GM23248 (cell line): ENCODE measurements at regions not wholly inside any gene's neighbourhood (a gene's known extent, or its start where the extent isn't known, plus 50 kb on each side); places are given as distances from the start of the nearest gene placed in this dataset.

Experiments
- DNase-seq: peaks from one replicate; pipeline ENCODE4 v3.0.0-alpha.2; 2015
- H2AFZ ChIP-seq: fragments of 200-600 bp; sonication (generic); 2 replicates; pipeline ENCODE4 v1.6.1; 2016; ENCODE audit warnings: antibody characterized with exemption
- H3F3A ChIP-seq: fragments of 200-600 bp; sonication (generic); 2 replicates; pipeline ENCODE4 v1.6.1; 2016; ENCODE audit warnings: mild to moderate bottlenecking, antibody characterized with exemption, mixed run types; ENCODE audit not compliant: insufficient read depth
- H3K27ac ChIP-seq: fragments of 200-600 bp; sonication (generic); 2 replicates; pipeline ENCODE4 v1.5.1; 2016; ENCODE audit warnings: mild to moderate bottlenecking
- H3K27me3 ChIP-seq: fragments of 200-600 bp; sonication (generic); replicated peaks from 2 replicates; pipeline ENCODE4 v1.6.1; 2016; ENCODE audit warnings: mild to moderate bottlenecking; ENCODE audit not compliant: insufficient read depth
- H3K36me3 ChIP-seq: fragments of 200-600 bp; sonication (generic); 2 replicates; pipeline ENCODE4 v1.6.1; 2016; ENCODE audit warnings: low read depth, mild to moderate bottlenecking
- H3K4me1 ChIP-seq: fragments of 200-600 bp; sonication (generic); 2 replicates; pipeline ENCODE4 v1.6.1; 2016; ENCODE audit warnings: mild to moderate bottlenecking; ENCODE audit not compliant: insufficient read depth
- H3K4me2 ChIP-seq: fragments of 200-600 bp; sonication (generic); one replicate; pipeline ENCODE4 v1.6.1; 2016; ENCODE audit warnings: mild to moderate bottlenecking; ENCODE audit not compliant: unreplicated experiment
- H3K4me3 ChIP-seq: fragments of 200-600 bp; sonication (generic); 2 replicates; pipeline ENCODE4 v1.5.1; 2016; ENCODE audit warnings: mild to moderate bottlenecking
- H3K79me2 ChIP-seq: fragments of 200-600 bp; sonication (generic); 2 replicates; pipeline ENCODE4 v1.6.1; 2016; ENCODE audit warnings: mild to moderate bottlenecking; ENCODE audit not compliant: insufficient read depth
- H3K9ac ChIP-seq: fragments of 200-600 bp; sonication (generic); 2 replicates; pipeline ENCODE4 v1.6.1; 2016; ENCODE audit warnings: mild to moderate bottlenecking
- H3K9me2 ChIP-seq: fragments of 200-600 bp; sonication (generic); 2 replicates; pipeline ENCODE4 v1.6.1; 2016; ENCODE audit warnings: mixed run types, mild to moderate bottlenecking, moderate library complexity; ENCODE audit not compliant: insufficient read depth
- H3K9me3 ChIP-seq: fragments of 200-600 bp; sonication (generic); one replicate; pipeline ENCODE4 v1.6.1; 2017; ENCODE audit warnings: low read depth
- H4K20me1 ChIP-seq: fragments of 200-600 bp; sonication (generic); 2 replicates; pipeline ENCODE4 v1.6.0; 2016; ENCODE audit not compliant: insufficient read depth
- EZH2 ChIP-seq: fragments of 200-600 bp; sonication (generic); IDR thresholded peaks from 2 replicates; pipeline ENCODE4 v1.6.1; 2018; ENCODE audit warnings: antibody characterized with exemption, mild to moderate bottlenecking; ENCODE audit not compliant: insufficient read depth, poor library complexity, severe bottlenecking
- EZH2phosphoT487 ChIP-seq: fragments of 200-600 bp; sonication (generic); IDR thresholded peaks from 2 replicates; pipeline ENCODE4 v1.6.1; 2018; ENCODE audit warnings: antibody characterized with exemption, moderate library complexity, mild to moderate bottlenecking, low read depth; ENCODE audit not compliant: insufficient read depth
- WGBS, 2 experiments: methylation state at CpG; one replicate each; pipeline ENCODE4 v1.1.6; 2015 to 2017; ENCODE audit warnings: low lambda C conversion rate in 2 of 2, low coverage in 1 of 2; ENCODE audit errors: missing lambda C conversion rate in 2 of 2; 5-methylcytosine and 5-hydroxymethylcytosine counted together
- in situ Hi-C: fragments of 300-500 bp; cut with MboI; formaldehyde crosslinking; loops from 2 replicates; pipeline ENCODE4 v1.15.0; 2020

DNA sequence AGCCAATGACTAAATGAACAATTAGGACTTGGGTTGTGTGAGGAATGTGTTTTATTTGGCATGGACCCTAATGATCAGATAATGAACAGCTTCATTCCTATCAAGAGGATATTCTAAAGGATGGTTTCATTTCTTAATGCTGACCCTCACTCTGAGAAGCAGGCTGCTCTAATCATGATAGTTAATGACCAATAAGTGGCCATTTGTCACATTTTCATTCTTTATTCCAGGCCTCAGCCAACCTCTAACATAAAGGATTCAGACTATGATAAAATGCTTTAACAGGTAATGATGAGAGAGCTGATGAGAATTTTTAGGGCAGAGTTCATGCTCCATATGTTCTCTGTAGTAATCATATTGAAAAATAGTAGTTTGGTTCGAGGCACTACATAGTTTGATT, 301.5 kb upstream of the ARRDC3 start:
- no peak overlapping the region for H3K4me2 ChIP-seq
- H3K27me3 ChIP-seq = no peaks in the 10 kb centered on the region
- H2AFZ ChIP-seq = no peak overlapping the region
- no peak overlapping the region for H3K27ac ChIP-seq
- no peak overlapping the region for H3K9ac ChIP-seq
- no peaks in the 10 kb centered on the region for H3K9me3 ChIP-seq
- no peaks in the 10 kb centered on the region for H3F3A ChIP-seq
- no peaks in the 10 kb centered on the region for H3K79me2 ChIP-seq
- TF ChIP-seq EZH2 = no peak
- no peak for TF ChIP-seq EZH2phosphoT487
- WGBS, 2 experiments = 0 to 5% methylated on average over 1 of the region's 1 CpG
- H3K4me1 ChIP-seq = no peaks in the 10 kb centered on the region
- in situ Hi-C loops = no loop called here
- H4K20me1 ChIP-seq = no peaks in the 10 kb centered on the region
- H3K4me3 ChIP-seq = no peak overlapping the region
- DNase-seq = no peak
- H3K9me2 ChIP-seq = no peaks in the 10 kb centered on the region
- no peaks in the 10 kb centered on the region for H3K36me3 ChIP-seq

DNA sequence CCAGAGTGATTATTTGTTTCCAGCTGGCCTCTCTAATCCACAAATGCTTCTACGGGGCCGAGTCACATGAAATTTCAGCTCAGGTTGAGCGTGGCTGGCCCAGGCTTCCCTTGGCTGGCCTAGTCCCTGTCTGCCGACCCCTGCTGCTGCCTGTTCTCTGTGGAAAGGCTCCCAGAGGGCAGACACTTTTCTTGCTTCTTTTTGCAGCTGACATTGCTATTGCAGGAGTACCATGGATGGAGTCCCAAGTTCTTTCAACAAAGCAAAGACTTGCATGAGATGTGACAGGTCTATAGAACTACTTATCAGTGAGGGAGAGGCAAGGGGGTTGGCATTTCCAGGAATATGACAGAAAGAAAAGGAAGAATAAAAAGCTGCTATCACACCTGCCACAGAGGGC, 287.4 kb upstream of the ARRDC3 start:
- H3K4me3 ChIP-seq = no peak overlapping the region
- no peaks in the 10 kb centered on the region for H3K36me3 ChIP-seq
- no peak for DNase-seq
- TF ChIP-seq EZH2 (no peak), EZH2phosphoT487 (no peak)
- no peaks in the 10 kb centered on the region for H3K9me2 ChIP-seq
- no peaks in the 10 kb centered on the region for H4K20me1 ChIP-seq
- no peak overlapping the region for H3K9ac ChIP-seq
- H3K4me1 ChIP-seq = no peaks in the 10 kb centered on the region
- H3F3A ChIP-seq = no peaks in the 10 kb centered on the region
- in situ Hi-C loops = no loop called here
- WGBS, 2 experiments = 30 to 33% methylated on average over 4 of the region's 4 CpGs
- no peak overlapping the region for H3K27ac ChIP-seq
- no peak overlapping the region for H2AFZ ChIP-seq
- H3K79me2 ChIP-seq = no peaks in the 10 kb centered on the region
- no peaks in the 10 kb centered on the region; the same call in 1 of the 2 replicates for H3K27me3 ChIP-seq
- H3K4me2 ChIP-seq = no peak overlapping the region
- H3K9me3 ChIP-seq = no peaks in the 10 kb centered on the region

DNA sequence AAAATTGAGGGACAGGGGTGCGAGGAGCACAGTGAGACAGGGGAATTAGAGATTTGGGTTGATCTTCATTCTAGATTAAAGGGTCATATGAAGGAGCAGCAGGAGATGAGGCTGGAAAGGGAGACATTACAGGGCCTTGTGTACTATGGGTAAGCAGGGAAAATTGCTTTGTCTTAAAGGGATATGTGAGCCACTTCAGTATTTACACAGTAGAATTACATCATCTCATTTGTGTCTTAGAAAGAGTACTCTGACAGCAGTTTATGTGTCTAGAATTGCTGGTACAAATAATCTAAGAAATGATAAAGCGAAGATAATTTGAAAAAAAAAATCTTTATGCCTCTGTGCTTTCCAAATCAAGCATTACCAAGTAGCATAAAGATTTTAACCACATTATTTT, 287.0 kb upstream of the ARRDC3 start:
- Histone ChIP-seq H2AFZ (no peak overlapping the region), H3K36me3 (no peaks in the 10 kb centered on the region), H3K27me3 (no peaks in the 10 kb centered on the region; the same call in 1 of the 2 replicates), H3F3A (no peaks in the 10 kb centered on the region), H3K9me3 (no peaks in the 10 kb centered on the region), H3K27ac (no peak overlapping the region), H3K4me1 (no peaks in the 10 kb centered on the region), H4K20me1 (no peaks in the 10 kb centered on the region), H3K9me2 (no peaks in the 10 kb centered on the region), H3K4me3 (no peak overlapping the region), H3K9ac (no peak overlapping the region), H3K4me2 (no peak overlapping the region), H3K79me2 (no peaks in the 10 kb centered on the region)
- 16 to 27% methylated on average over 2 of the region's 2 CpGs for WGBS, 2 experiments
- in situ Hi-C loops = no loop called here
- TF ChIP-seq EZH2 (no peak), EZH2phosphoT487 (no peak)
- no peak for DNase-seq

DNA sequence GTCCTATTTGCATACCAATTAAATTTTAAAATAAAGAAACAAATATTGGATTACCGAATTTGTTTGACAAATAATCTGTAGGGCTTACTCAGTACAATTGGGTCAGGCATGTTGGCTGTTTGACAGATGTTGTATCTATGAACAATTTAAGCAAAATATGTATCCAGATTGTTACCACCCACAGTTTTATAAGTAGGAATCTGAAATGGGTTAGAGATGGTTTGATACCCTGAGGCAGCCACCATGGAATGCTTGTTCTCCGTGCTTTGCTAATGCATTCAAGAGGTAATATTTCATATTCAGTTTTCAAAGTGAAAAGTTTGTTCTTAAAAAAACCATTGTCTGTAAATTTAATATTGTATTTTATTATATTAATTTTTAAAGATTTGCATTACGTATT, 285.1 kb upstream of the ARRDC3 start:
- Histone ChIP-seq H3K4me1 (no peaks in the 10 kb centered on the region), H2AFZ (no peak overlapping the region), H3K4me2 (no peak overlapping the region), H3K36me3 (no peaks in the 10 kb centered on the region), H3K27ac (no peak overlapping the region), H3K9me3 (no peaks in the 10 kb centered on the region), H3K9me2 (no peaks in the 10 kb centered on the region), H3K79me2 (no peaks in the 10 kb centered on the region), H3K27me3 (no peaks in the 10 kb centered on the region; the same call in 1 of the 2 replicates), H3F3A (no peaks in the 10 kb centered on the region), H4K20me1 (no peaks in the 10 kb centered on the region), H3K4me3 (no peak overlapping the region), H3K9ac (no peak overlapping the region)
- no peak for TF ChIP-seq EZH2
- no peak for TF ChIP-seq EZH2phosphoT487
- no peak for DNase-seq
- WGBS, 2 experiments = 31 to 33% methylated on average over 3 of the region's 3 CpGs
- in situ Hi-C loops = no loop called here

DNA sequence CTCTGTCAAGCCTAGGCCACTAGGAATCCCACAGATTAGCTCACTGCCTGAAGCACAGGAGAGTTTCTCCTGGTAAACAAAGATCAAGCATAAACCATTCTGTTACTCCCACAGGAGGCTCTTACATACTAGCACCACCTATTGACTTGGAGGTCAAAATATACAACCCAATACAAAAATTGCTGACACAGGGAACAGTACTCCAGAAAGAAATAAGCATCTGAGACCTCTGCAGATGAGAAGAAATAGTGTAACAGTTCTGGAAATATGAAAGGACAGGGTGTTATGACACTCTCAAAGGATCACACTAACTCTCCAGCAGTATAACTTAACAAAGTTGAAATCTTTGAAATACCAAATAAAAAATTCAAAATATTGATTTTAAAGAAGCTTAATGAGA, 269.6 kb upstream of the ARRDC3 start:
- H3K36me3 ChIP-seq = no peaks in the 10 kb centered on the region
- no peak overlapping the region for H3K4me3 ChIP-seq
- H3K9me3 ChIP-seq = no peaks in the 10 kb centered on the region
- DNase-seq = no peak
- no peaks in the 10 kb centered on the region for H3K27me3 ChIP-seq
- TF ChIP-seq EZH2 = no peak
- TF ChIP-seq EZH2phosphoT487 = no peak
- no peaks in the 10 kb centered on the region for H3K79me2 ChIP-seq
- no peaks in the 10 kb centered on the region for H3K4me1 ChIP-seq
- 0 out of 2 replicates have a peak, but pooled peaks cover 3% of the 10 kb centered on the region for H3K9me2 ChIP-seq
- in situ Hi-C loops = no loop called here
- H4K20me1 ChIP-seq = no peaks in the 10 kb centered on the region
- no peak overlapping the region for H3K4me2 ChIP-seq
- no peaks in the 10 kb centered on the region for H3F3A ChIP-seq
- H2AFZ ChIP-seq = no peak overlapping the region
- no peak overlapping the region for H3K9ac ChIP-seq
- no peak overlapping the region for H3K27ac ChIP-seq
